Endothelial cell of umbilical vein (primary cell): ENCODE measurements at regions not wholly inside any gene's neighbourhood (a gene's known extent, or its start where the extent isn't known, plus 50 kb on each side); places are given as distances from the start of the nearest gene placed in this dataset.

ENCODE experiments used
- BruUV-seq: library from RNA; stranded (reverse); fragments of 400-500 nt; replicated peaks from 2 replicates; lab custom pipeline; 2021; lab: Mats Ljungman, UMichigan
- CTCF ChIA-PET: fragments of 300-600, 350-600 bp; sonication (Branson Sonifier 250); formaldehyde crosslinking; loops from one replicate; lab custom pipeline; 2021; ENCODE audit warnings: antibody characterized with exemption, inconsistent platforms; lab: Charles Lee
- POLR2A ChIA-PET: fragments of 300-600, 350-600 bp; sonication (Branson Sonifier 250); formaldehyde crosslinking; loops from one replicate; lab custom pipeline; 2021; ENCODE audit warnings: antibody characterized with exemption, inconsistent platforms; lab: Charles Lee
- DNase-seq: peaks from one replicate; pipeline ENCODE4 v3.0.0-alpha.2; 2011; ENCODE audit warnings: low read depth, low spot score
- FAIRE-seq: peaks from 2 replicates; lab custom pipeline; 2011; peaks lifted over from hg19 to GRCh38; lab: Jason Lieb, UNC
- H2AFZ ChIP-seq: 2 replicates; pipeline ENCODE4 v1.6.0; 2012; ENCODE audit warnings: low read depth, low read length, control low read depth, inconsistent platforms
- H3K27ac ChIP-seq: 2 replicates; pipeline ENCODE4 v1.5.1; 2011; ENCODE audit warnings: low read depth, mild to moderate bottlenecking, control low read depth, low read length, moderate library complexity; ENCODE audit not compliant: insufficient read depth
- H3K27me3 ChIP-seq, 2 experiments: 2 replicates each; pipeline versions ENCODE4 v1.6.0 to v1.6.1; 2011; ENCODE audit warnings: low read length in 2 of 2, mixed read lengths in 1 of 2; ENCODE audit not compliant: control insufficient read depth in 2 of 2, insufficient read depth in 2 of 2
- H3K36me3 ChIP-seq, 2 experiments: 2 replicates in 1 of 2; 3 replicates in 1 of 2; pipeline ENCODE4 v1.5.1; 2011; ENCODE audit warnings: low read length in 2 of 2, mild to moderate bottlenecking in 1 of 2, moderate library complexity in 1 of 2; ENCODE audit not compliant: control insufficient read depth in 2 of 2, insufficient read depth in 2 of 2; ENCODE audit errors: extremely low read depth in 1 of 2
- H3K4me1 ChIP-seq: 3 replicates; pipeline ENCODE4 v1.5.1; 2011; ENCODE audit warnings: mild to moderate bottlenecking, low read length; ENCODE audit not compliant: control insufficient read depth, insufficient read depth; ENCODE audit errors: extremely low read depth
- H3K4me2 ChIP-seq: 2 replicates; pipeline ENCODE4 v1.6.1; 2011; ENCODE audit warnings: low read length, control low read depth, mixed read lengths; ENCODE audit not compliant: insufficient read depth
- H3K4me3 ChIP-seq, 3 experiments: fragments of 200-600 bp in 1 of 3; sonication (generic), shearing (Covaris generic) in 1 of 3; replicated peaks in 1 of 3; 2 replicates each; pipeline ENCODE4 v1.5.1; 2011 to 2016; ENCODE audit warnings: control low read depth in 3 of 3, low read length in 3 of 3, mild to moderate bottlenecking in 2 of 3, inconsistent platforms in 1 of 3, low read depth in 1 of 3, moderate library complexity in 1 of 3; ENCODE audit not compliant: insufficient read depth in 1 of 3
- H3K79me2 ChIP-seq: 2 replicates; pipeline ENCODE4 v1.6.0; 2012; ENCODE audit warnings: low read length, inconsistent platforms; ENCODE audit not compliant: control insufficient read depth, insufficient read depth
- H3K9ac ChIP-seq: replicated peaks from 2 replicates; pipeline ENCODE3; 2011; ENCODE audit warnings: low read length, control low read depth; ENCODE audit not compliant: insufficient read depth; ENCODE audit errors: extremely low read depth
- H3K9me1 ChIP-seq: replicated peaks from 3 replicates; pipeline ENCODE4 v1.6.0; 2011; ENCODE audit warnings: mild to moderate bottlenecking, low read length; ENCODE audit not compliant: control insufficient read depth, insufficient read depth; ENCODE audit errors: extremely low read depth
- H3K9me3 ChIP-seq: replicated peaks from 2 replicates; pipeline ENCODE4 v1.5.1; 2012; ENCODE audit warnings: low read length, inconsistent platforms; ENCODE audit not compliant: control insufficient read depth, insufficient read depth
- H4K20me1 ChIP-seq: replicated peaks from 2 replicates; pipeline ENCODE3; 2011; ENCODE audit warnings: mild to moderate bottlenecking, low read length; ENCODE audit not compliant: control insufficient read depth, insufficient read depth; ENCODE audit errors: extremely low read depth
- CTCF ChIP-seq, 2 donors: IDR thresholded peaks; 1 replicate in 1 of 2; 2 replicates in 1 of 2; pipeline ENCODE4 v1.5.1; 2011; ENCODE audit warnings: low read length in 2 of 2, mild to moderate bottlenecking in 2 of 2, moderate library complexity in 2 of 2, control low read depth in 1 of 2, inconsistent platforms in 1 of 2, low read depth in 1 of 2; ENCODE audit not compliant: insufficient read depth in 1 of 2; ENCODE audit errors: extremely low read depth in 1 of 2
- EZH2 ChIP-seq: IDR thresholded peaks from 2 replicates; pipeline ENCODE4 v1.6.1; 2012; ENCODE audit warnings: borderline replicate concordance, low read depth, mild to moderate bottlenecking, moderate library complexity, low read length, inconsistent platforms; ENCODE audit not compliant: severe bottlenecking
- FOS ChIP-seq: IDR thresholded peaks from 2 replicates; pipeline ENCODE4 v1.6.1; 2011; ENCODE audit warnings: mild to moderate bottlenecking, low read length, moderate library complexity, borderline replicate concordance; ENCODE audit not compliant: insufficient read depth
- GATA2 ChIP-seq: IDR thresholded peaks from 2 replicates; pipeline ENCODE4 v1.7.0; 2011; ENCODE audit warnings: low read depth, mild to moderate bottlenecking, moderate library complexity, mixed read lengths, low read length; ENCODE audit not compliant: insufficient read length, insufficient read depth
- JUN ChIP-seq: IDR thresholded peaks from 2 replicates; pipeline ENCODE4 v1.6.1; 2011; ENCODE audit warnings: borderline replicate concordance, low read depth; ENCODE audit not compliant: insufficient read length, insufficient read depth
- MAX ChIP-seq: IDR thresholded peaks from 2 replicates; pipeline ENCODE4 v1.6.1; 2011; ENCODE audit not compliant: insufficient read depth, insufficient read length
- MYC ChIP-seq: IDR thresholded peaks from one replicate; pipeline ENCODE4 v1.6.1; 2011; ENCODE audit warnings: mild to moderate bottlenecking, low read depth, low read length
- POLR2A ChIP-seq: IDR thresholded peaks from 2 replicates; pipeline ENCODE4 v1.6.1; 2012; ENCODE audit warnings: low read depth, mild to moderate bottlenecking, control low read depth, low read length
- POLR2AphosphoS5 ChIP-seq: IDR thresholded peaks from 2 replicates; pipeline ENCODE4 v1.6.1; 2012; ENCODE audit warnings: low read depth, mild to moderate bottlenecking, control low read depth, low read length, moderate library complexity; ENCODE audit not compliant: insufficient read depth
- dilution Hi-C: fragments of 300-500 bp; cut with MboI; formaldehyde crosslinking; loops from one replicate; pipeline ENCODE4 v1.15.0; 2019; ENCODE audit warnings: low sequenced_read_pairs; ENCODE audit not compliant: extremely low pct_ligation_motif_present
- intact Hi-C: fragments of 100-400 bp; cut with micrococcal nuclease; formaldehyde crosslinking; loops from one replicate; pipeline ENCODE4 v1.10.0; 2022

- Histone ChIP-seq H3K79me2 (no peaks in the 10 kb centered on the region), H3K9me3 (no peaks in the 10 kb centered on the region), H3K4me1 (peaks cover 32% of the 10 kb centered on the region), H3K4me3 (no peak overlapping the region), H3K9ac (no peak overlapping the region), H3K27ac (no peak overlapping the region), H3K9me1 (no peaks in the 10 kb centered on the region), H3K4me2 (no peak overlapping the region), H4K20me1 (no peaks in the 10 kb centered on the region), H3K27me3 (no peaks in the 10 kb centered on the region), H3K36me3 (no peaks in the 10 kb centered on the region), H2AFZ (no peak overlapping the region)
- CTCF ChIA-PET = interaction anchor here (1.0 kb wide), 1 partner anchor 84 kb away, joined by 5 read pairs; no protein-coding TSS in a partner anchor
- dilution Hi-C loops = no loop called here
- POLR2A ChIA-PET = no interaction called here
- TF ChIP-seq GATA2 (no peak), EZH2 (no peak), JUN (no peak), POLR2AphosphoS5 (no peak), MYC (no peak), POLR2A (no peak), FOS (no peak), CTCF (IDR thresholded peaks at IDR 0.05; ENCODE audit: extremely low read depth in 1 of 2, insufficient read depth in 1 of 2, low read depth in 1 of 2, low read length in 2 of 2) (no peak), MAX (no peak)
- intact Hi-C loops = no loop called here
- FAIRE-seq = no peak
- BruUV-seq = no TSS peak
- DNase-seq = no peak
Observed at GRCh38 chr1:173117761-173118160, 67.0 kb upstream of the TNFSF18 start.
